ENCODE measurements at regions not wholly inside any gene's neighbourhood (a gene's known extent, or its start where the extent isn't known, plus 50 kb on each side); places are given as distances from the start of the nearest gene placed in this dataset.

DNA sequence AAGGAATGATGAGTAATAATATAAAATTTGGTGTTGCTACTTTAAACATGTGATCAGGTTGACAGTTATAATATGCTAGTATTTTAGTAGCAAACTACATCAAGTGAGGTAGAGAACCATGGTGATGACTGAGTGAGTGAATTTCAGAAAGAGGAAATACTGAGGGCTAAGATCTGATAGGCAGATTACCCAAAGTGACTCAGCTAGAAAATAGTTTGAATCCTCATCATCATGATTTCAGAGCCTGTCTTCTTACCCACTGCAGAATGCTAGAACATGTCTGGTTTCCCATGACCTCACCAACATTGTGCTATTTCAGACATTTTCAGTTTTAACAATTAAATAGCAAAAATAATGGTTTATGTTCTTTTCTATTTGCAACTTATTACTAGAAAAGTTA lies 602.1 kb downstream of the TAF11L14 start:
- intact Hi-C loops (cut with DNase I): no loop called here
- Histone ChIP-seq H3K9me3 (ENCODE audit: control insufficient read depth, low read length) (no peaks in the 10 kb centered on the region), H3K27ac (ENCODE audit: low read depth in 1 of 2, low read length in 2 of 2) (no peak overlapping the region), H3K27me3 (ENCODE audit: control insufficient read depth in 1 of 2, insufficient read depth in 2 of 2, low read length in 1 of 2) (no peaks in the 10 kb centered on the region), H3K4me3 (ENCODE audit: low read length in 2 of 2) (no peak overlapping the region), H3K36me3 (ENCODE audit: control insufficient read depth in 1 of 2, insufficient read depth in 2 of 2, low read length in 1 of 2) (no peaks in the 10 kb centered on the region), H3K4me1 (ENCODE audit: control insufficient read depth in 1 of 2, insufficient read depth in 2 of 2, low read length in 2 of 2) (no peaks in the 10 kb centered on the region)
- ATAC-seq (ENCODE audit: low FRiP score) (no peak), DNase-seq (no peak)

DNA sequence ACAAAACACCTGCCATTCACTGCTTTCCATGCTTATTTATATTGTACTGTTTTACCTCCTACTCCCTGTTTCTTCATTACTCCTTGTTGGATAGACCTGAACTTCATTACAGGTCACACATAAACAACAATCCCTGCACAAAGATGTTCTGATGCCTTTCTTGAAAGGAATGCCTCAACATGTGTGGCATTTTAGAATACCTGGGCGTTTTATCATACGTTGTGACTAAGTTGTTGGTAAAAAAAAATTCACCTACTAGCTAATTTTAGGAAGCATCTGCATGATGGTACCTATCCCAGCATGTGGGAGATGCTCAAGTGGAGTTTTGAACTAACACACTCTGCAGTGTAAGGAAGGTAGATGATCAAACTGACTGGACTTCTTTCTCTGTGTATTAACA lies 604.1 kb downstream of the TAF11L14 start:
- peaks cover 1% of the 10 kb centered on the region for H3K9me3 ChIP-seq (ENCODE audit: control insufficient read depth, low read length)
- intact Hi-C loops (cut with DNase I): no loop called here
- ATAC-seq (ENCODE audit: low FRiP score) (no peak), DNase-seq (no peak)
- 81 to 83% methylated on average over 2 of the region's 2 CpGs for WGBS, 2 donors
- H3K27ac ChIP-seq (ENCODE audit: low read depth in 1 of 2, low read length in 2 of 2): no peak overlapping the region
- H3K4me1 ChIP-seq (ENCODE audit: control insufficient read depth in 1 of 2, insufficient read depth in 2 of 2, low read length in 2 of 2): no peaks in the 10 kb centered on the region
- no peaks in the 10 kb centered on the region for H3K36me3 ChIP-seq (ENCODE audit: control insufficient read depth in 1 of 2, insufficient read depth in 2 of 2, low read length in 1 of 2)
- no peaks in the 10 kb centered on the region for H3K27me3 ChIP-seq (ENCODE audit: control insufficient read depth in 1 of 2, insufficient read depth in 2 of 2, low read length in 1 of 2)
- no peak overlapping the region for H3K4me3 ChIP-seq (ENCODE audit: low read length in 2 of 2)

DNA sequence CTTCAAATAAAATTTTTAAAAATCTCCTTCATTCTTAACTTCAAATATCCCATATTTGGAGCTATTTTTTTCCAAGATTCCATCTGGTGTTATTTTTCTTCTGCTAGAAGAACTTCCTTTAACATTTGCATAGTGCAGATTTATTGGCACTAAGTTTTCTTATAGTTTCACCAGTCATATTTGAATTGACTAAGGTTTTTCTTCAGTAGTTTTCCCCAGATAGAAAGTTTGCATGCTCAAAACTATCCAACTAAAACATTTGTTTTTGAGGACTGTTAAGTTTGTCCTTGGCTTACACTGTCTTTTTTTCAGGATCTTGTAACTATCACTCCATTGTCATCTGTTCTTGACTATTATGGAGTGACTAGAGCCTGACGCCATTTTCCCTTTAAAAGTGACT lies 606.7 kb downstream of the TAF11L14 start:
- intact Hi-C loops (cut with DNase I): no loop called here
- WGBS, 2 donors: 85 to 86% methylated on average over 1 of the region's 1 CpG
- Histone ChIP-seq H3K4me3 (ENCODE audit: low read length in 2 of 2) (no peak overlapping the region), H3K36me3 (ENCODE audit: control insufficient read depth in 1 of 2, insufficient read depth in 2 of 2, low read length in 1 of 2) (no peaks in the 10 kb centered on the region), H3K27ac (ENCODE audit: low read depth in 1 of 2, low read length in 2 of 2) (no peak overlapping the region), H3K9me3 (ENCODE audit: control insufficient read depth, low read length) (peaks cover 1% of the 10 kb centered on the region), H3K4me1 (ENCODE audit: control insufficient read depth in 1 of 2, insufficient read depth in 2 of 2, low read length in 2 of 2) (no peaks in the 10 kb centered on the region), H3K27me3 (ENCODE audit: control insufficient read depth in 1 of 2, insufficient read depth in 2 of 2, low read length in 1 of 2) (no peaks in the 10 kb centered on the region)
- ATAC-seq (ENCODE audit: low FRiP score) (no peak), DNase-seq (no peak)

DNA sequence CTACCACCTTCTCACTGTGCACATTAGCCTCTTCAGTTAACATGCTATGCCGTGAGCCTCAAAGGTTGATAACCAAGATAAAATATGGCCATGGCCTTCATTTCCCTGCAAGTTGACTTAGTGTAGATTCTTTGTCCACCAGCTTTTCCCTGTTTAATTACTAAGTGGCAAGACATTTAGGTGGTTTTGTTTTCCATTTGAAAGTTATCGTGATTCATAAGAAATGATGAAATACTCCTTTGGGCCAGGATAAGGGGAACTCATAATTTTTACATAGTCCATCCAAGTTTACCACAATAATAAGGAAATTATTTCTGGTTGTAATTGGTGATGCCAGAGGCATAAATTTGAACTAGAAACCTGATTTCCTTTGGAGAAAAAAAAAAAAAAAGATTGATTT lies 609.6 kb downstream of the TAF11L14 start:
- no peaks in the 10 kb centered on the region for H3K4me1 ChIP-seq (ENCODE audit: control insufficient read depth in 1 of 2, insufficient read depth in 2 of 2, low read length in 2 of 2)
- WGBS, 2 donors: 80 to 81% methylated on average over 2 of the region's 2 CpGs
- ATAC-seq (ENCODE audit: low FRiP score) (no peak), DNase-seq (no peak)
- H3K36me3 ChIP-seq (ENCODE audit: control insufficient read depth in 1 of 2, insufficient read depth in 2 of 2, low read length in 1 of 2): no peaks in the 10 kb centered on the region
- H3K27me3 ChIP-seq (ENCODE audit: control insufficient read depth in 1 of 2, insufficient read depth in 2 of 2, low read length in 1 of 2): no peaks in the 10 kb centered on the region
- H3K9me3 ChIP-seq (ENCODE audit: control insufficient read depth, low read length): peaks cover 1% of the 10 kb centered on the region
- intact Hi-C loops (cut with DNase I): no loop called here
- H3K27ac ChIP-seq (ENCODE audit: low read depth in 1 of 2, low read length in 2 of 2): no peak overlapping the region
- no peak overlapping the region for H3K4me3 ChIP-seq (ENCODE audit: low read length in 2 of 2)

GRCh38 chr5:18244309-18244708 lies 610.0 kb downstream of the TAF11L14 start:
- Histone ChIP-seq H3K27ac (ENCODE audit: low read depth in 1 of 2, low read length in 2 of 2) (no peak overlapping the region), H3K9me3 (ENCODE audit: control insufficient read depth, low read length) (peaks cover 1% of the 10 kb centered on the region), H3K4me3 (ENCODE audit: low read length in 2 of 2) (no peak overlapping the region), H3K27me3 (ENCODE audit: control insufficient read depth in 1 of 2, insufficient read depth in 2 of 2, low read length in 1 of 2) (no peaks in the 10 kb centered on the region), H3K4me1 (ENCODE audit: control insufficient read depth in 1 of 2, insufficient read depth in 2 of 2, low read length in 2 of 2) (no peaks in the 10 kb centered on the region), H3K36me3 (ENCODE audit: control insufficient read depth in 1 of 2, insufficient read depth in 2 of 2, low read length in 1 of 2) (no peaks in the 10 kb centered on the region)
- no peak for DNase-seq
- intact Hi-C loops (cut with DNase I): no loop called here
- ATAC-seq (ENCODE audit: low FRiP score): no peak

- Histone ChIP-seq H3K27me3 (ENCODE audit: control insufficient read depth in 1 of 2, insufficient read depth in 2 of 2, low read length in 1 of 2) (no peaks in the 10 kb centered on the region), H3K9me3 (ENCODE audit: control insufficient read depth, low read length) (no peaks in the 10 kb centered on the region), H3K27ac (ENCODE audit: low read depth in 1 of 2, low read length in 2 of 2) (no peak overlapping the region), H3K4me1 (ENCODE audit: control insufficient read depth in 1 of 2, insufficient read depth in 2 of 2, low read length in 2 of 2) (no peaks in the 10 kb centered on the region), H3K36me3 (ENCODE audit: control insufficient read depth in 1 of 2, insufficient read depth in 2 of 2, low read length in 1 of 2) (no peaks in the 10 kb centered on the region), H3K4me3 (ENCODE audit: low read length in 2 of 2) (no peak overlapping the region)
- WGBS, 2 donors: 94 to 97% methylated on average over 3 of the region's 3 CpGs
- no peak for DNase-seq
- intact Hi-C loops (cut with DNase I): no loop called here
- ATAC-seq (ENCODE audit: low FRiP score): no peak
Observed at GRCh38 chr5:18252559-18252958, 618.3 kb downstream of the TAF11L14 start.

DNA sequence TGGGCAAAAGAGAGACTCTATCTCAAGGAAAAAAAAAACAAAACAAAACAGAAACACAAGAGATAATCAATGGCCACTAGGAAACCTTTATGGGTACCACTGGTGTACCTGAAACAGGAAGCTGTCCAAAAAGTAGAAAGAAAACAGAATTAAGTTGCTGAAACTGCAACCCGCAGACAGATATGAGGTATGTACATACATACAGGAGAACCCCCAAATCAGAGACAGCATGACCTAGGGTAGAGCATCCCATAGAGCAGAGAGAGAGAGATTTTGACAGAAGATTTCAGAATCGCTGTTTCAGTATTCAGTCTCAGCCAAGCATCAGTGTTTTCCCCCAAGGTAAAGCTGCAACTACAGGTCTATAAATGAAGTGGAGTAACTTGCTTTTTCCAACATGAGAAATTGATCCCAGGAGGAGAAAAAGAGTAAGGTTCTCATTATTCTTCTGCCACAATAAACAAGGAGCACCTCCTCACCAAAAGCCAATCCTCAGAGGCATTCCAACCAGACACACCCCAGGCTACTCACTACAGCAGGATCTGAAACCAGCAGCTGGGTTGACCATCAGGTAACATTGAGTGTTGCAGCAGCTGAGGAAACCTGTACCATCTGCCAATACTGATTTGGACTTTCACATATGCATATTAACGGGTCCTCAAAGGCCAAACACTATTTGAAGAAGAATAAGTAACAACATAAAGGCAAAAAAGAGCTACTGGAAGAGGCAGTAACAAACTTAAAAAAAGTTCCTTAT lies 630.0 kb downstream of the TAF11L14 start:
- H3K4me3 ChIP-seq (ENCODE audit: low read length in 2 of 2): no peak overlapping the region
- H3K36me3 ChIP-seq (ENCODE audit: control insufficient read depth in 1 of 2, insufficient read depth in 2 of 2, low read length in 1 of 2): no peaks in the 10 kb centered on the region
- H3K27ac ChIP-seq (ENCODE audit: low read depth in 1 of 2, low read length in 2 of 2): no peak overlapping the region
- DNase-seq (no peak), ATAC-seq (ENCODE audit: low FRiP score) (no peak)
- intact Hi-C loops (cut with DNase I): no loop called here
- no peaks in the 10 kb centered on the region for H3K27me3 ChIP-seq (ENCODE audit: control insufficient read depth in 1 of 2, insufficient read depth in 2 of 2, low read length in 1 of 2)
- 90 to 92% methylated on average over 3 of the region's 3 CpGs for WGBS, 2 donors
- H3K4me1 ChIP-seq (ENCODE audit: control insufficient read depth in 1 of 2, insufficient read depth in 2 of 2, low read length in 2 of 2): no peaks in the 10 kb centered on the region
- H3K9me3 ChIP-seq (ENCODE audit: control insufficient read depth, low read length): no peaks in the 10 kb centered on the region

GRCh38 chr5:18270635-18271338 lies 636.5 kb downstream of the TAF11L14 start:
- H3K4me3 ChIP-seq (ENCODE audit: low read length in 2 of 2): no peak overlapping the region
- no peak overlapping the region for H3K27ac ChIP-seq (ENCODE audit: low read depth in 1 of 2, low read length in 2 of 2)
- 67 to 74% methylated on average over 4 of the region's 4 CpGs for whole genome bisulfite sequencing, 2 donors
- H3K4me1 ChIP-seq (ENCODE audit: control insufficient read depth in 1 of 2, insufficient read depth in 2 of 2, low read length in 2 of 2): no peaks in the 10 kb centered on the region
- no peaks in the 10 kb centered on the region for H3K27me3 ChIP-seq (ENCODE audit: control insufficient read depth in 1 of 2, insufficient read depth in 2 of 2, low read length in 1 of 2)
- DNase-seq: no peak
- peaks cover 1% of the 10 kb centered on the region for H3K9me3 ChIP-seq (ENCODE audit: control insufficient read depth, low read length)
- H3K36me3 ChIP-seq (ENCODE audit: control insufficient read depth in 1 of 2, insufficient read depth in 2 of 2, low read length in 1 of 2): no peaks in the 10 kb centered on the region
- intact Hi-C loops (cut with DNase I): no loop called here
- ATAC-seq (ENCODE audit: low FRiP score): no peak

DNA sequence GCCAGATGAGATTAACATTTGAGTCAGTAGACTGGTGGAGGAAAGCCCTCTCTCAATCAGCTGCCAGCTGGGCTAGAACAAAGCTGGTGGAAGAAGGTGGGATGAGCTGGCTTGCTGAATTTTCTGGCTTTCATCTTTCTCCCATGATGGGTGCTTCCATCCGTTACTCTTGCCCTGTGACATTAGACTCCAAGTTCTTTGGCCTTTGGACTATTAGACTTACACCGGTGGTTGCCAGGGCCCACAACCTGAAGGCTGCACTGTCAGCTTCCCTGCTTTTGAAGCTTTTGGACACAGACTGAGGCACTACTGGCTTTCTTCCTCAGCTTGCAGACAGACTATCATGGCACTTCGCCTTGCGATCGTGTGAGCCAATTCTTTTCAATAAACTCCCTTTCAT lies 642.7 kb downstream of the TAF11L14 start:
- intact Hi-C loops (cut with DNase I): no loop called here
- WGBS, 2 donors: 94 to 96% methylated on average over 5 of the region's 5 CpGs
- no peak for ATAC-seq (ENCODE audit: low FRiP score)

More for the DNA sequence above, 642.7 kb downstream of the TAF11L14 start:
- no peak overlapping the region for H3K4me3 ChIP-seq (ENCODE audit: low read length in 2 of 2)
- H3K27ac ChIP-seq (ENCODE audit: low read depth in 1 of 2, low read length in 2 of 2): no peak overlapping the region
- no peak for DNase-seq
- no peaks in the 10 kb centered on the region for H3K4me1 ChIP-seq (ENCODE audit: control insufficient read depth in 1 of 2, insufficient read depth in 2 of 2, low read length in 2 of 2)
- no peaks in the 10 kb centered on the region for H3K27me3 ChIP-seq (ENCODE audit: control insufficient read depth in 1 of 2, insufficient read depth in 2 of 2, low read length in 1 of 2)
- peaks cover 1% of the 10 kb centered on the region for H3K9me3 ChIP-seq (ENCODE audit: control insufficient read depth, low read length)
- no peaks in the 10 kb centered on the region for H3K36me3 ChIP-seq (ENCODE audit: control insufficient read depth in 1 of 2, insufficient read depth in 2 of 2, low read length in 1 of 2)

Data from aorta (tissue), 5 donors.